CD4-positive, alpha-beta T cell treated with Interferon alpha-2 for 1 hour (primary cell): ENCODE measurements at regions not wholly inside any gene's neighbourhood (a gene's known extent, or its start where the extent isn't known, plus 50 kb on each side); places are given as distances from the start of the nearest gene placed in this dataset.

Experiments used
- DNase-seq, 2 donors: peaks; one replicate each; pipeline ENCODE4 v3.0.0-alpha.2; 2020 to 2022

DNA sequence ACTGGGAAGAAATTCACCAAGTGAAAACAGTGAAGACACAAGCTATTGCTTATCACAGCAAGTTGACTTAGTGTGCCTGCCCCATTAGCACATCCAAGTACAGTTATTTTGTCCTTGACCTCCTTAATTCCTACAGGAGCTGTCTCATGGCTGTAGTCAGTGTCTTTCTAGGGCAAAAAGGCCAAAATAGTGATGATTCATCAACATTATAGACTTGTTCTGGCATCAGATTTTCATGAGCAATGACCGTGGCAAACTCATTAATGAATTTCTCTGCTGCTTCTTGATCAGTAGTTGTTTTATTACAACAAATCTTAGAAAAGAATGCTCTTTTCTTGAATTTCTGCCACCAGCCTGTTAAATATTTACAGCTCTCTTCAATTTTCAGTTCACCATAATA lies 1169.3 kb upstream of the DDX18 start:
- no peak for DNase-seq

DNA sequence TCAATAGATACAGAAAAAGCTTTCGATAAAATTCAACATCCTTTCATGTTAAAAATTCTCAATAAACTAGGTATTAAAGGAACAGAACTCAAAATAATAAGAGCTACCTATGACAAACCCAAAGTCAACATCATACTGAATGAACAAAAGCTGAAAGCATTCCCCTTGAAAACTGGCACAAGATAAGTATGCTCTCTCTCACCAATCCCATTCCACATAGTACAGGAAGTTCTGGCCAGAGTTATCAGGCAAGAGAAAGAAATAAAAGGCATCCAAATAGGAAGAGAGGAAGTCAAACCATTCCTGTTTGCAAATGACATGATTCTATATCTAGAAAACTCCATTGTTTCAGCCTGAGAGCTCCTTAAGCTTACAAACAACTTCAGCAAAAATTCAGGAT lies 1145.8 kb upstream of the DDX18 start:
- DNase-seq: no peak

DNA sequence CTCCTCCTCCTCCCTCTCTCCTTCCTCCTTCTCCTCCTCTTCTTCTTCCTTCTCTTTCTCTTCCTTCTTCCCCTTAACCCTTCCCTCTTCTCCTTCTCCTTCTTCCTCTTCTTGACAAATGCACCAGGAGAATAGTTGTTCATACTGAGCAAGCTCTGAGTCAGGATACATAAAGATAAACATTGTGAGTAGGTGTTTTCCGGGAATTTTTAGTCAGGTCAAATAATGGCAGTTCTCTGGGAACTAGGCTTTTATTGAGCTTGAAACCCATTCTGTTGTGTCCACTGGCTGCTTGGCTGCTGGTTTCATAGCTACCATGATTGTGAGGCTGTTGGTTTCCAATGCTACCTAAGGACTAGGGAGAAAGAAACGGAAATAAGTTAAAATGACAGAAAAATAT lies 1144.7 kb upstream of the DDX18 start:
- DNase-seq: no peak

DNA sequence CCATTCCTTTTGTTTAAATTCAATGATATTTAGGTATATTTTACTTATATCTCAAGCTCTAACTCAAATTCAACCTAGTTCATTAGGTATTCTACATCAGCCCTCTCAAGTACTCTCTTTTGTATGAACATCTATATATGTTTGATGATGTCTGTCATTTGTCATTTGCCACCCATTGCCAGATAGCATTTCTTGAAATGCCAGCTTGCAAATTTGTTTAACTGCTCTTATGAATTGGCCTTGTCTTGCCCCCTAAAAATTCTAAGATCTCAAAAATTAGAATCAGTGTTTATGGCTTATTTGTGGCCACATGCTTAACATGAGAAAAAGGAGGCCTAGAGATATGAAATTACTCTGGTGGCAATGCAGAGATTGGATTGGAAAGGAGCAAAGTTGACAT lies 1140.3 kb upstream of the DDX18 start:
- no peak for DNase-seq

DNA sequence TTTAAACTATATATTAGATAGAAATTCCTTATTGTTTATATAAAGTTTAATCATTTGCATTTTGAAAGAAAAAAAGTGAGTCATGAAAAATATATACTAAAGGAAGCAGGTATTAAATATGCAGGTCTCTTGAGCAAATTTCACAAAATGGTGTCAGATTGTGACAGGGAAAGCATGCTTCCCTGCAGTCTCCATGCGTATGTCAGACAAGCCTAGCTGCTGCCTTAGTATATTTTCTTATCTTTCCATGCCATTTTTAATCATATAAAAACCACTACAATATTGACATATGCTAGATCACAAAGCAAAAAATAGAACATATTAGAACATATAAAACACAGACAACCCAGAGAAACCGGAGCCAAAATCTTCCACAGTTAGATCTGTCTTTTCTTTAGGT lies 1137.7 kb upstream of the DDX18 start:
- no peak for DNase-seq

DNA sequence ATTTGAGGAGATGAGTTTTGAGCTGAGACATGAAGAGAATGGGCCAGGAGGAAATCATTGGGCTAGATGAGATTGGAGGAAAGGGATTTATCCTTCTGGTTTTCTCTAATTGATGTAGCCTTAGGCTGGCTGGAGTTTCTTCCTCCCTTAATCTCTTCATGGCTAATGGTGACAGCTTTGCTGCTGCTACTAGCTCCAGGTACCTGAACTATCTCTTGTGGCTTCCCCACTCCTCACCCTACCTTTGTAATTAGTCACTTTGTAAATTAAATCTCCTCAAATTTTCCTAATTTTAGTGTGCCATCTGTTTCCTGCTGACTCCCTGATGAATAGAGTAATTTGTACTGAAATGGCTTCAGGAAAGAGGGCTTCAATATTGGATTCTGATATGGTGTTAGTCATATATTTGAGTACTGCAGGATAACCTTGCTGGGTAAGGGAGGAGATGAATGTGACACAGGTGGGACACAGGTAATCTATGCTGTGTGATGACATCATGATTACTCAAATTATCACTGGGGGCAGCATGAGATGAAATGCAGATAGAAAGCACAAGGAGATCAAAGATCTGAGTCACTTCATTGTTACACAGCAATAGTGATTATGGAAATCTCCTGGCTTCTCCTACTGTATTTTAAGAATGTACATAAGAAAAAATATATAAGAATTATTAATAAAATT lies 1134.1 kb upstream of the DDX18 start:
- no peak for DNase-seq

DNA sequence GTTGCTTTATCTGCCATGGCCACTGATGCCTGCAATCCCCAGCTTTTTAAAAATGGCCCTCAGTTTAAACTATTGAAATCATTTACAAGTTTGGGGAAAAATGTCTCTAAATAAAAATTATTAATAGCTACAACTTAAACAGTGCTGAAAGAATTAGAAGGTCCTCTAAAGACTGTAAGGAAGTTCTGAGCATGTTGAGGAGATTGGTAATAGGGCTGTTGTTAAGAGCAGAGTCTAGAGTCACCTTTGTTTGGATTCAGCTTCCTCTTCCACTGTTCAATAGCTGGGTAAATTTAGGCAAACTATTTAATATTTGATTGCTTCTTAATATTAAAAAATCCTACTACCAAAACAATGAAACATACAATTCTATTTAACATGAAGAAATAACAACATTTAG lies 1127.1 kb upstream of the DDX18 start:
- no peak for DNase-seq

DNA sequence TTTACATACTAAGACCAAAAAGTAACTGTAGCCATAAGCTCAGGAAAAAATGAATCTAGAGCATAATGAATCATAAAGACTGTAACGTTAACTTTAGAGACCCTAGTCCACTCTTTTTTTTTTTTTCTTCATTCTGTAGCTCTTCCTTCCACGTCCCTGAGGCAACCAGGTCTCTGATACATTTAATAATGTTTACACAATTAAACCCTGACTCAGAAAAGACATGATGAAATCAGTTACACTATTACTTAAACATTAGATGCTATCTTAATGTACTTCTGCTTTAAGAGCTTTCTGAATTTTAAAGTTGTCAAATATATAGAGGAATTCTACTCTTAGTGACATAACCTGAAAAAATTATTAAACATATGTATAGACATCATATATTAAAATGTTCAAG lies 1121.5 kb upstream of the DDX18 start:
- DNase-seq: no peak

DNA sequence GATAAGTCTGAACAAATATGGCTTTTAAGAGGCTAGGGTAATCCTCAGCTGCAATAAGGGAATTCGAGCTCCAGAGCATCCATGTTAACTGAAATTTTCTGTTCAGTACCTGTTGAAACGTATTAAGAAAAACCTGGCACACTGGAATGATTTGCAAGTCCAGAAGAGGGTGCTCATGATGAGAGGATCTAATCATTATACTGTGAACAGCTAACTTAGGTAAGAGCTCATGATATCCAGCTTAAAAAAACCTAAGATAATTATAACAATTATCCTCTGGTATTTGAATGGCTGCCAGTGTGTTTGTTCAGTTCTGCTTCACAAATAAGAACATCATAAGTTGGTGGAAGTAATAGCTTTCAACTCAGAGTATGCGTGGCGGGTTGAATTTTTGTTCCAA lies 1118.3 kb upstream of the DDX18 start:
- no peak for DNase-seq

DNA sequence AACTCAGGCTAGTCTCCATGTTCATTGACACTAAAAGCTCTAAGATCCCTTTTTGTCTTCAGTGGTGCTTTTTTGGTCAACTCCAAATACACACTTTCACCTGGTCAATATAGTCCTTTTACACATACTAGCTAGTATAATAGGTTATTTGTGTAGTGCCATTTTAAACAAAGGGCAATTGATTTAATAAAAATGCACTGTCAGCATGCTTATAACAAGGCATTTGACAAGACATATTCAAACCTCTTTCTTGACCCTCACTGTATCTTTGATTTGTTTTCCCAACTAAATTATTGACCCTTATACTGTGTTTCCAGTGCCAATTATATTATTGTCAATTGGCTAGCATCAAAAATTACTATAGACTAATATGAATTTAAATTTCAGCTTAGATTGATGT lies 1117.6 kb upstream of the DDX18 start:
- no peak for DNase-seq

DNA sequence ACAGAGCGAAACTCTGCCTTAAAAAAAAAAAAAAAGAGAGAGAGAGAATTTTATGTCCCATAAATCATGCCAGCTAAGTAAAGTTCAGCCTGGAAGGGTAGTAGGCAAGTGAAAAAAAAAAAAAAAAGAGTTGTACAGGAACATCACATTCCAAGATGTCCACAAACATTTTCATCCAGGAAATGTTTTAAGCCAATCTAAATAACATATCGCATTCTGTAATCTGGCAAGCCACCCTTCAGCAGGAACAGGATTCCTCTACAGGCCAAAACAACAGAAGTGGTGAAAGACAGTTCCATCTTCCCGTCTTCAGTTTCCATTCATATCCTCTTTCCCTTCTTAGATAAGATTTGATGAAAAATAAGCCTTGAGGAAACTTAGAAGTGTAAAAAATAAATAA lies 1108.1 kb upstream of the DDX18 start:
- DNase-seq: no peak

DNA sequence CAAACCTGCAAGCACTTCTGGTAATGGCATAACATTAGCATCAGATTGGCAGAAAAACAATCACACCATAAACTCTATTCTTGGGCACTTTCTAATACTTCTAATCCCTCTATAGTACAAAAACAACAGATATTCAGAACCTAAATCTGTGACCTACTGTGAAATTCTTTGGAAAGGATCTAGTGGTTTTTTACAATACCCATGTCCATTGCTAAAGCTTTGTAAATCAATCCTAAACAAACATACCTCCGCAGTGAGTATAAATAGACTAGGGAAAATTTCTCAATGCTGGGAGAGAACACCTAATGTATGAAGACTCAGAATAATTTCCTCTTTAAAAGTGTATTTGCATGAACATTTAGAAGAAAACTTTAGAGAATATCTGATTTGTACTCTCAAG lies 1098.5 kb upstream of the DDX18 start:
- no peak for DNase-seq

DNA sequence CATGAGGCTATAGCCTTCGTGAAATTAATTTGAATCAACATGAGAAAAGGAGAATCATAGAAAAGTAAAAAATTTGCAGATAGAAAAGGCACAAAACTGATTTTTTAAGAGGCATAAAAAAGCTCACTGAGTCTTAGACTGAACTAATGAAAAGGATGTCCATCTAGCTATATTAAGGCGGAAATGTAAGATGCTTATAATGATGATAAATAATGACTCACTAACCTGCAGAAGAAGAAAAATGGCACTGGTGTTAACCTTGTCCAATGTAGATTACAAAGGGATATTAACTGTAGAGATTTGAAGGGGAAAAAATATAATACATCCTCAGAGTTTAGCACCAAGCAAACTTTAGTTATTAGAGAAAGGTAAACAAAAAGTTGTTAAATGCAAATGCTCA lies 1098.0 kb upstream of the DDX18 start:
- no peak for DNase-seq

DNA sequence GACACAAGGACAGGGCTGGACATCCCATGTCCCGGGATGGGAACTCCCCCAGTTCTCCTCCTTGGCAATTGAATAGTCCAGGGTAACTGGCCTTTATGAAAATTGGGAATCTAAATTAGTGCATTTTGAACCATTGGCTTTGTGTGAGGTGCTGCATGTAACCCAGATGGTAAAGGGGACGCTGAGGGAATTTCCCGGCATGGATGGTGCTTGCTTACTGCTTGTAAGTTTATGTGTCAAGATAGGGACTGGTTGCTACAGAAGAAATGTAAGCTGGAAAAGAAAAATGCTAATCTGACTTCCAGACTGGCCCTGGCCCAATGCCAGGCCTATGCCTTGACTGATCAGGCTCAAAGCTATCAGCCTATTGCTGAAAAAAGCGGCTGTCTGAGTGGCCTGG lies 1096.7 kb upstream of the DDX18 start:
- DNase-seq: no peak

DNA sequence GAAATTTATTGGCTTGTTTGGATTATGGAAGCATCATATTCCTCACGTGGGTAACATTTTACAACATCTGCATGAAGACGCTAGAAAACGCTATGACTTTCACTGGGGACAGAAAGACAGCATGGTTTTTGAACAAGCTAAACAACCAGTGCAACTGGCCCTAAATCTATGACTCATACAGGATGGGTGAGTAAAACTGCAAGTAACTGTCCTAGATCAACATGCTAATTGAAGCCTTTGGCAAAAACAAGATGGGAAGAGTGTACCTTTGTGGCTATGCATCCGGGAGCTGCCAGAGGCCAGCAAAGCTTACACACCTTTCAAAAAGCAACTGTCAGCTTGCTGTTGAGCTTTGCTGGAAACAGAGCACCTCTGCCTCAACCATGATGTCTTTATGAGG lies 1096.0 kb upstream of the DDX18 start:
- DNase-seq: no peak

DNA sequence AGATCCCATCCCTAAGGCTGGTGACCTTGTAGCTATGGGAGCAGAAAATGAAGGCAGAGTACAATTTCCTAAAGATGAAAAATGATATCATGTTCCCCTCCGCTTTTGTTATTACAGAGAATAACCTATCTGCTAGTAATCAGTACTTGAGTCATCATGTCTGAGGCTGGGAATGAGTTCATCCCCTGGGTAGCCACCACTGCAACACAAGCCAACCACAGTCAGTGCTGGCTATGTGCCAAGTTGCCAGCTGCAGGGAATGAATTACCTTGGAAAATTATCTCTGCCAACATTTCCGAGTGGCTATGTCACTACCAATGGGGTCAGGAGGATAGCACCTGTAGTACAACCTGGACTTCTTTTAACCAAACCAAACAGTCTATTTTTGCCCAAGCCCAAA lies 1094.7 kb upstream of the DDX18 start:
- no peak for DNase-seq

DNA sequence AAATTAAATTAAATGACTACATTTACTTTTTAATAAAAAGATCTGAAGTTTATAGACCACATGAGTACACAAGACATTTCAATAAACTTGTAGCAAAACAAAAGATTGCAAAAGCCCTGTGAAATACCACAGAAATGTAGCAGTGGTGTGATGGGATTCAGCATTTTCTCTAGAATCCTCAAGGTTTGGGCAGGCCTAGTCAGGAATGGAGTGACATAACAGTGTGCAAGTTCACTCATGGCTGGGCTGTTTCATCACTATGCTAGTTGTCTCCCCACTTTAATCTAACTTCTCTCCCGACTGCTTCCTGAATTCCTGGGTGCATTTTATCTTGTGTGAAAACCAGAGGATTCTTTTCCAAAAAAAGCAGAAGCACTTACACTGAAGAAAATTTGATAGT lies 1089.9 kb upstream of the DDX18 start:
- no peak for DNase-seq

DNA sequence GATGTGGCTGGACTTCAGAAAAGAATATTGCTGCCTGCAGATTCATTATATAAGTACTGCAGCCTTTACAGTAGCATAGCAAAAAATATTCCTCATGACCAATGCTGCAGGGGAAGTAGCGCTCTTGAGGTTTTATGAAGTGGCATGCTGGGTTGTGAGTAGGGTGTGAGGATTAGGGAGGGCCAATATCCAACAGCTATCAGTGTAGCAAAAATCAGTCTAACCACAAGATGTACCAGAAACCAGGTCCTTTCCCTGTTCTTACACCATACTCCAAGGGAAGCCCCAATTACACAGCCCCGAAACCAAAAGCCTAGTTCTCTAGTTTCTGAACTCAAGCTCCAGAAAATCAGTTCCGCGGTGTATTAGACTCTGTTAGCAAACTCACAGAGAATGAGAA lies 1082.2 kb upstream of the DDX18 start:
- DNase-seq: no peak

DNA sequence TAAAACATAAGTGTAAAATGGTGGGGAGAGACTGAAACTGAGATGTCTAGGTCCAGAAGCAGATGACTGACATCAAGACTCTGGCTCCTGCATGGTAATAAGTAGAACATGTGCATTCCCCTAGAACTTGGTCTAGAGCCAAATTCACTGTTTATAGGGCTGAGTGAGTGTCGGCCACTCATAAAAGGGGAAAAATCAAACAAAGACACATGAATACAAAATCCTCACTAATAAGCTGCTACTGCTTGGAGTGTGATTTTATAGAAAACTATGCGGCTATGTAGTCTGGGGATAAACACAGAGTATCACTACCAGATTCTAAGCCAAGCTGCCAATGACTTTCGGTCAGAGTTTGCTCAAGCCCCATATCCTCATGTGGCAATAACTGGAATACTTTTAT lies 1080.8 kb upstream of the DDX18 start:
- no peak for DNase-seq

DNA sequence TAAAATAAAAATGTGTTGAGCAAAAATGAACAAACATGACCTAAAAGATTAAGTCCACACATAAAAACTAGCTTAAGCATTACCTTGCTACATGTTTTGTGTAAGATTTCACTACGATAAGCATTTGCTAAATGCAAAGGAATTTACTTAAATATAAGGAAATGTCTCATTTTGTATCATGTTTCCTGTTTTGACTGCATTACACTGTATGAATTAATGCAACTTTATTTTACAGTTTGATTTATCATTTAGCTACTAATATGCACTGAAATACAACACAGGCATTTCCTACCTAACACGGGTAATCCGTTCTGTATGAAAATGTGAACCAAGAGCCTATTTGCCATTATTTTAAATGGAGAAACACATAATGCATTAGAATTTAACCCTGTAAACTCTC lies 1076.5 kb upstream of the DDX18 start:
- DNase-seq: no peak

DNA sequence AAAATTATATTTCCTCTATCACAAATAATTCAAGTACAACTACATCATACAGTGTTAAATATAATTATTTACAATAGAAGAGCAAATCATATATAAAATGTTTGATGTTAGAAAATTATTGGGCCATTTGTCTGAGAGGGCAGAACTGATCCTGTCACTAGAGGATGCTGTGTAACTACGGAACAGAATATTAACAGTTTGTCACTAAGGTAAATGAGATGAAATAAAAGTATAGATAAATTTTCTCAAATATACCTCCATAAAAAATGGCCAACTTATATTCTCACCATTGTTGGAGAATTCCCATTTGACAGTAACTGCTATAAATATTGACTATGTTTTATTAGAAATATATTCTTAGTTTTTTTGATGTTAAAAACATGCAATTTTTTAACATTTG lies 1067.4 kb upstream of the DDX18 start:
- no peak for DNase-seq

DNA sequence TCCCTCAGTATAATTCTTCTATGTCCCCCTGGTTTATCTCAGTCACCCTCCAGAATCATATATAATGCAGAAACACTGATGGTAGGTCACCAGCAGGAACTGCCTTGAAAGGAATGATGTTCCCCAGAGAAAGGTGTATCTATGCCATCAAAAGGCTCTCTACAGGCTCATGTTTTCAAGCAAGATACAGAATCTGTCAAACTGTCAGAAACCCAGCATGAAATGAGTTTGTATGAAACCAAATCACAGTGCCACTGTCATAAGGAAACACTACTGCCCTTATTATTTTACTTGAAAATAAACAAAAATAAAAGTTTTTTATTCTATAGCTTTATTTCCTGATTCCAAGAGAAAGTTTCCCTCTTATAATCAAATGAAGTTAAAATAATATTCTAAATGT lies 1064.5 kb upstream of the DDX18 start:
- DNase-seq: no peak

DNA sequence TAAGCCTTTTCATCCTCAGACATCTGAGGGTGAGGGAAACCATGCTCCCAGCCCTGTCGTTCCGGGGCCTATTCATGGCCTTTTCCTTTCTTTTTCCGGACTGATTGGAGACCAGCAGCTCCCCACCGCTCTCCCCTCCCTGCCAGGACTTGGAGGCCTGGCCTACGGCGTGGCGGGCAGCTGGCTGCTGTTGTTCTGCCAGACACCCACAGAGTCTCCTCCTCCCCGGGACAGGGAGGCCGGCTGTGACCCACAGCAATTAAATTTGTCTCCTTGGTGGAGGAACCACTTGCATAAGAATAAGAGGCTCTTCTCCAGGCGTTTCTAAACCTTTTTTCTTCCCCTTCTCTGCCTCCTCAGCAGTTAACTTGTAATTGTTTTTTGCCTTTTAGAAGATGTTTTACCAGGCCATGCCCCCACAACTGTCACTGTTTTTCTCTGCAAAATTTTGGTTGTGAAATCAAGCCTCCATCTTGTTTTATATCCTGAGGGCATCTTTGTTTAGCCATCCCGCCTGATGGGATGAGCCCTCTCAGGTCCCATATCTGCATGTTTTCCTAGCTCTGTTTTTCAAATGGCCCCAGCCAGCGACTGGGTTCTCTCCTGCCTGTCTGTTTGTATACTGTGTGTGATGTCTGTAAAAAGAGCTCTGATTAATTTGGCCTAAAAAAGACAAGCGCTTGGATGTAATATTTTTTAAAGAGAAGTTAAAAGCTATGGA lies 1060.0 kb upstream of the DDX18 start:
- DNase-seq: no peak

DNA sequence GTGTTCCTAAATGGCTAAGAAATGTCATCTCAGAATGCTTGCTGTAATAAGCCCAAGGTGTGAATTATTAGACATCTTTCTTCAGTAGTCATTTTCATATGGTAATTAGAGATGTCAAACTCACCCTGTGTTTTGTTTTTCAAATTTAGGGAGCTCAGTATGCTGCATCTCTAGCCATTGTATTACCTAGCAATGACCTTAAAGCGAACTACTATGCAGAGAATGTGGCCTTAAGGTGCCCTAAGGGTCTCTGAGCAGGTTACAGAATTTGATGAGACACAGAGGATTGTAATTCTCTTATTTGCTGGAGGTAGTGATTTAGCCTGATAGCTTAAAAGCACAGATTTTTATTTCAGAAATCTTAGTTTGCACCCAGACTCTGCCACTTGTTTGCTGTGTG lies 1052.6 kb upstream of the DDX18 start:
- DNase-seq: no peak

DNA sequence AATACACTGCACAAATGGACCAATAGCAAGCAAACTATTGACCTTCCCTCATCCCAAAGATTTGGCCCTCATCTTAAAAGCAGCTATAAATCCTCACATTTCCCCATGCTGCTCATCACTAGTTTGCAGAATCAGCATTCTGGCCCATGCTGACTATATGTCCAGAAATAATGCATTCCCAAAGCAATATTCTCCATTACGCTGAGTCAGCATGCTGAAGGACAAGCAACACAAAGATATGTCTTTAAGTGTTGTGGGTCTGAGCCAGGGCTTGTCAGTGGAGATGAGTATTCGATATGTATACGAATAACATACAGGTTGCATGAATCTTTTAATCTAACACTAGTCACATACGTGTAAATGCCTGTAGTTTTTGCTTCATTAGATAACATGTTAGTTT lies 1045.0 kb upstream of the DDX18 start:
- DNase-seq: no peak
